ENCODE measurements at regions not wholly inside any gene's neighbourhood (a gene's known extent, or its start where the extent isn't known, plus 50 kb on each side); places are given as distances from the start of the nearest gene placed in this dataset.
"Not testable (repeated sequence)": the region's sequence is repeated elsewhere in the genome, so short reads cannot be mapped to it uniquely, and the experiment has no call there.

DNA sequence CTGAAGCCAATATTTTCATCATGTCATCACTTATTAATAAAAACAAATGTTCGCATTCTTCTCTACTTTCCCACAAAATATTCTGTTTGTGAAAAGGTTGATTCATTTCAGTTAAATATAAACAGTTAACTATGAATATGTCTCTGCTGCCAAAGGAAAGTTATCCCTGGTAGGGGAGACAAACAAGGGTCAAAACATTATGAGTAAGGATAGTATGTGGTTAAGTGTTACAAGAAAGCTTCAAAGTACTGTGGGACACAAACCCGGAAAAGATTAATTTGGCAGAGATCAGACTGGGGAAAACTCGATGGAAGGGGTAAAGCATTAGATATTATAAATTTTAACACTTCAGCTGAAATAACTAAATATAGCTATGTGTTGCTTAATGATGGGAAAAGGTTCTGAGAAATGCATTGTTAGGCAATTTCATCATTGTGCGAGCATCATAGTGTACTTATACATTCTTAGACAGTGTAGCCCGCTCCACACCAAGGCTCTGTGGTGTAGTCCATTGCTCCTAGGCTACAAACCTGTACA lies 436.5 kb upstream of the TBL1XR1 start:
- DNase-seq = no peak

- not testable (repeated sequence) for DNase-seq
Observed at GRCh38 chr3:177635601-177636106, 438.4 kb upstream of the TBL1XR1 start.

GRCh38 chr3:177640319-177640965 lies 443.2 kb upstream of the TBL1XR1 start:
- no peak for DNase-seq

DNA sequence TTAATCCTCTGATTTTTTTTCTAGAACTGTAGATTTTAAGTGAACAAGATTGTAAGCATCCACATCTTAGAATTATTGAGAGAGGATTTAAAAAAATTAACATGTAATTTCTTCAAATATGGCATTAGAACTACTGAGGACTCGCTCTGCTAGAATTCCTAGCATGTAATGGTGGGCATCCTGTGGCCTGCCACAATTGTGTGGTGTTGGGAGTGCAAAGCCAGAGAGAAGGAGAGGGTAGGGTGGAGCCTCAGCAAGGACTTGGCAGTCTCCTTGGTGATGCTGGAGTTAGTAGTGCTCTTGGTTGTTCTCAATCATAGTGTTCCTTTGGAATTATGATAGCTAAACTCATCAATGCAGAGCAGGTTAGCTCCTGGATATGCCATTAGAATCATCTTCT lies 443.9 kb upstream of the TBL1XR1 start:
- no peak for DNase-seq

- DNase-seq = no peak
Observed at GRCh38 chr3:177642042-177642803, 444.9 kb upstream of the TBL1XR1 start.

GRCh38 chr3:177642804-177643125 lies 445.5 kb upstream of the TBL1XR1 start:
- no peak for DNase-seq

DNA sequence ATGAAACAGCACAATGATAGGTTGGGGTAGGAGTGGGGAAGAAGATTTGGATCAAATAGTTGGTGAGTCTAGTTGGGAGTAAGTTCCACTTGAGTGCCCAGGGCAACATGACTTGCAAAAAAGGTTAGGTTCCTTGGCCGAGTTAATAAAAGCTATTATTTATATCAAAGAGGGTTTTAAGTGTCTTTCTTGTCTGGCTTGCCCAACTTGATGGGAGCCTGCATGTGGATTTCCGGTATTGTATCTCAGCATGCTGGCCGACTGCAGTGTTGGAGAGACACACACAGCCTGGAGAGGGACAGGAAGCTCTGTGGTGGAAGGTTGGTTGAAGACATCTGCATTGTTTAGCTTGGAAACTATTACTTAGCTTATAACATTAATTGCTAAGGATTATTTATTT lies 449.5 kb upstream of the TBL1XR1 start:
- DNase-seq = peak; percentile 14 to 52 (median 34)

- DNase-seq = peak in 2 of 4 experiments; percentile 10 to 35
Observed at GRCh38 chr3:177647341-177647740, 450.1 kb upstream of the TBL1XR1 start.

- DNase-seq = no peak
Observed at GRCh38 chr3:177647876-177648275, 450.6 kb upstream of the TBL1XR1 start.

GRCh38 chr3:177652556-177653291 lies 455.4 kb upstream of the TBL1XR1 start:
- DNase-seq = no peak

GRCh38 chr3:177657243-177657642 lies 460.0 kb upstream of the TBL1XR1 start:
- no peak for DNase-seq

DNA sequence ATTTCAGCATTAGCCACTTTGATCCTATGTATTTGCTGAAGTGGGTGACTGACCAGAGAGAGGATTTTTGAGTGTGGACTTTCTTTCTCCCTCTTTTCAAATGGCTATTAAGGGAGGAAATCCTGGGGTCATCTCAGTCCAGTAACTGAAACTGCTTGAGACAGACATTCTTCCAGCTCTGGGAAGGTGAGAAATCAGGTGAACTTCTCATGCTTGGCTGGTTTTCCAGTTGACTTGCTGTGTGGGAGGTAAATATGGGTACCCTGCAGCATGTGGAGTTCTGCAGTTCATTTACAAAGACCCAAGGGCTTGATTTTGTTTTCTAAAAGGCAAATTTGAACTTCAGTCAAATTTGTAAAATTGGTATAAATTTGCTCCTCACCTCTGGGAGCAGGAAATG lies 461.1 kb upstream of the TBL1XR1 start:
- no peak for DNase-seq

DNA sequence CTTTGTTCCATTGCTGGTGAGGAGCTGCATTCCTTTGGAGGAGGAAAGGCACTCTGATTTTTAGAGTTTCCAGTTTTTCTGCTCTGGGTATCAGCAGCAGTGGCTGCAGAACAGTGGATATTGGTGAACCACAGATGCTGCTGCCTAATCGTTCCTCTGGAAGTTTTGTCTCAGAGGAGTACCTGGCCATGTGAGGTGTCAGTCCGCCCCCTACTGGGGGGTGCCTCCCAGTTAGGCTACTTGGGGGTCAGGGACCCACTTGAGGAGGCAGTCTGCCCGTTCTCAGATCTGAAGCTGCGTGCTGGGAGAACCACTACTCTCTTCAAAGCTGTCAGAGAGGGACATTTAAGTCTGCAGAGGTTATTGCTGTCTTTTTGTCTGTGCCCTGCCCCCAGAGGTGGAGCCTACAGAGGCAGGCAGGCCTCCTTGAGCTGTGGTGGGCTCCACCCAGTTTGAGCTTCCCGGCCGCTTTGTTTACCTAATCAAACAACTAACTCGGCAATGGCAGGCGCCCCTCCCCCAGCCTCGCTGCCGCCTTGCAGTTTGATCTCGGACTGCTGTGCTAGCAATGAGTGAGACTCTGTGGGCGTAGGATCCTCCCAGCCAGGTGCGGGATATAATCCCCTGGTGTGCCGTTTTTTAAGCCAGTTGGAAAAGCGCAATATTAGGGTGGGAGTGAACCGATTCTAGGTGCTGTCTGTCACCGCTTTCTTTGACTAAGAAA lies 467.3 kb upstream of the TBL1XR1 start:
- DNase-seq = not testable (repeated sequence)

GRCh38 chr3:177665122-177665808 lies 468.0 kb upstream of the TBL1XR1 start:
- no peak for DNase-seq

GRCh38 chr3:177672252-177672911 lies 475.1 kb upstream of the TBL1XR1 start:
- no peak for DNase-seq

- DNase-seq = peak; percentile 53 to 78 (median 63)
Observed at GRCh38 chr3:177673112-177673914, 476.0 kb upstream of the TBL1XR1 start.

- no peak for DNase-seq
Observed at GRCh38 chr3:177674186-177674585, 476.9 kb upstream of the TBL1XR1 start.

DNA sequence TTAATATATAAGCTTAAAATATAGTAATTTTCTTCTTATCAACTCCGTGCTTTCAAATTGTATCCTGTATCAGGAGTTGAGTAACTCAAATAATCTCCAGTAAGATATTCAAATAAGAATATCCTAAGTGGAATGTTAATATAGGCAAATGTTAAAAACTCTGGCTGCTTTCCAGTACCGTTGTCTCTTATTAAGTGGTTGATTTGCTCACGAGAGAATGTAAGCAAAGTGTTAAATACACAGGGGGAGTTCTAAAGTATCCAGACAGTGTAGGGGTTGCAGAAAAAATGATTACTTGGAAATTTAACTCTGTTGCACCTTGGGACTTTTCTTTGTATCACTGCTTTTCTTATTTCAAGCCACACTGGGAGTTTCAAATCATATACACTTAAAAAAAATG lies 478.9 kb upstream of the TBL1XR1 start:
- DNase-seq = no peak

DNA sequence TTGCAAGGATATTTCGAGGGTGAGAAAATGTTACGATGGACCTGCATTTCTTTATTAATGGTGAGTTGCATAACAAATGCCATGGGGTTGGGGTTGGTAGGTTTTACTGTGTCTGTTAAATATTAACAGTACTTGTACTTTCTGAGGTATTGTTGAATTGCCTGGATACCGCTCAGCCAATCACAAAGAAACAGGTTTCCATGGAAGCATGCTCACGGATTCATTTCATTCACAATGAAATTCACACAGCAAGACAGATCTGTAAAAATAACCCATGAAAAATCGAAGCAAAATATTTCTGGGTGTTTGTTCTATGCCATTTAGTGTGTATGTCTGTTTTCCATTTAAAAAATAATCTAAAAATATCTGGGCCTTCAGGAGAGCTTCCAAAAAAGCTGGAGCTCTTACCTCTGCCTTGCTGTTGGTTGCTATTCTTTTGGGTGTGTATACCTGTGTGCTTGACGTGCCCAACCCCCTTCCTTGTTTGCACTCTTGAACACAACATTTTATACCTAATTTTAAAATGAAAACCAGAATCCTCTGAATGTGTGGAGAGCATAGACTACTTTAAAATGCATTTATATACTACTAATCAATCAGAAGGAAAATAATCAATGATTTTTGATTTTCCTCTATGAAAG lies 479.8 kb upstream of the TBL1XR1 start:
- no peak for DNase-seq
